ENCODE measurements at regions not wholly inside any gene's neighbourhood (a gene's known extent, or its start where the extent isn't known, plus 50 kb on each side); places are given as distances from the start of the nearest gene placed in this dataset.
"Not testable (repeated sequence)": the region's sequence is repeated elsewhere in the genome, so short reads cannot be mapped to it uniquely, and the experiment has no call there.

GRCh38 chr1:222470252-222470805 is 77.6 kb downstream of the HHIPL2 start:
- not testable (repeated sequence) for DNase-seq (ENCODE audit: low read depth in 2 of 3, low spot score in 1 of 3)

GRCh38 chr1:222466150-222466865 is 81.6 kb downstream of the HHIPL2 start:
- no peak for DNase-seq (ENCODE audit: low read depth in 2 of 3, low spot score in 1 of 3)

- DNase-seq (ENCODE audit: low read depth in 2 of 3, low spot score in 1 of 3), result peak; percentile 71 to 73 (median 72)
These were observed 82.5 kb downstream of the HHIPL2 start for GRCh38 chr1:222465211-222466041.

GRCh38 chr1:222464841-222465210 is 83.1 kb downstream of the HHIPL2 start:
- DNase-seq (ENCODE audit: low read depth in 2 of 3, low spot score in 1 of 3), result peak; percentile 56 to 73 (median 61)

- no peak for DNase-seq (ENCODE audit: low read depth in 2 of 3, low spot score in 1 of 3)
These were observed 84.7 kb downstream of the HHIPL2 start for GRCh38 chr1:222463059-222463730.

GRCh38 chr1:222462601-222463000 is 85.3 kb downstream of the HHIPL2 start:
- DNase-seq (ENCODE audit: low read depth in 2 of 3, low spot score in 1 of 3), result no peak

GRCh38 chr1:222461941-222462340 is 86.0 kb downstream of the HHIPL2 start:
- no peak for DNase-seq (ENCODE audit: low read depth in 2 of 3, low spot score in 1 of 3)

GRCh38 chr1:222459652-222460051 is 88.3 kb downstream of the HHIPL2 start:
- no peak for DNase-seq (ENCODE audit: low read depth in 2 of 3, low spot score in 1 of 3)

GRCh38 chr1:222457513-222457912 is 90.4 kb downstream of the HHIPL2 start:
- DNase-seq (ENCODE audit: low read depth in 2 of 3, low spot score in 1 of 3), result no peak

GRCh38 chr1:222457084-222457483 is 90.8 kb downstream of the HHIPL2 start:
- DNase-seq (ENCODE audit: low read depth in 2 of 3, low spot score in 1 of 3), result no peak

- DNase-seq (ENCODE audit: low read depth in 2 of 3, low spot score in 1 of 3), result peak; percentile 67 to 89 (median 72)
These were observed 92.6 kb downstream of the HHIPL2 start for GRCh38 chr1:222455188-222455879.

- DNase-seq (ENCODE audit: low read depth in 2 of 3, low spot score in 1 of 3), result no peak
These were observed 93.1 kb downstream of the HHIPL2 start for GRCh38 chr1:222454782-222455181.

- DNase-seq (ENCODE audit: low read depth in 2 of 3, low spot score in 1 of 3), result no peak
These were observed 93.7 kb downstream of the HHIPL2 start for GRCh38 chr1:222454186-222454585.

- DNase-seq (ENCODE audit: low read depth in 2 of 3, low spot score in 1 of 3), result no peak
These were observed 95.9 kb downstream of the HHIPL2 start for GRCh38 chr1:222452031-222452430.

GRCh38 chr1:222443566-222443965 is 104.3 kb downstream of the HHIPL2 start:
- DNase-seq (ENCODE audit: low read depth in 2 of 3, low spot score in 1 of 3), result no peak

GRCh38 chr1:222441066-222441465 is 106.8 kb downstream of the HHIPL2 start:
- no peak for DNase-seq (ENCODE audit: low read depth in 2 of 3, low spot score in 1 of 3)

- no peak for DNase-seq (ENCODE audit: low read depth in 2 of 3, low spot score in 1 of 3)
These were observed 123.1 kb downstream of the HHIPL2 start for GRCh38 chr1:222424826-222425225.

- DNase-seq (ENCODE audit: low read depth in 2 of 3, low spot score in 1 of 3), result no peak
These were observed 126.5 kb downstream of the HHIPL2 start for GRCh38 chr1:222421380-222421779.

- DNase-seq (ENCODE audit: low read depth in 2 of 3, low spot score in 1 of 3), result no peak
These were observed 127.3 kb downstream of the HHIPL2 start for GRCh38 chr1:222420633-222421032.

GRCh38 chr1:222418654-222419053 is 129.2 kb downstream of the HHIPL2 start:
- DNase-seq (ENCODE audit: low read depth in 2 of 3, low spot score in 1 of 3), result no peak

- DNase-seq (ENCODE audit: low read depth in 2 of 3, low spot score in 1 of 3), result no peak
These were observed 130.6 kb downstream of the HHIPL2 start for GRCh38 chr1:222417264-222417663.
